ENCODE measurements at regions not wholly inside any gene's neighbourhood (a gene's known extent, or its start where the extent isn't known, plus 50 kb on each side); places are given as distances from the start of the nearest gene placed in this dataset.

GRCh38 chr20:11012975-11013374 is 339.2 kb upstream of the JAG1 start:
- no peak for DNase-seq

DNA sequence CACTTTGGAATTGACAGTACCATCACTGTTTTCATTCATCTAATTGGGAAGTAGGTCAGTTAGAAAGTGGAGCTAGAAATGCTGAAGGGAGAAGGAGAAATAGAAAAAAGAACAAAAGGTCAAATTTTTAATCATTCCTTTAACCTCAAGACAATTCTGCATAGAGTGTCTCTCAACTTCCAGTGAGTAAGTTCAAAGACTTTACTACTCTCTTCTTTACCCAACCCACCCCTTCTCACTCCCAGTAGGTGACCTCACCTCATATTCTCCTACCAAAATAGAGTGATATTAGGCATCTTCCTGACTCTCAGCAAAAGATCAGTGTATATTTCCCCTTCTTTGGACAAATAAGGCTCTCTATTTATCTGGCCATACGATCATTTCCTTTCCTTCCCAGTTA is 340.0 kb upstream of the JAG1 start:
- WGBS, 2 donors = 77 to 91% methylated on average over 1 of the region's 1 CpG
- TF ChIP-seq POLR2A (IDR thresholded peaks at IDR 0.05) (no peak), EP300 (IDR thresholded peaks at IDR 0.05) (no peak), CTCF (IDR thresholded peaks at IDR 0.05) (no peak), POLR2AphosphoS5 (IDR thresholded peaks at IDR 0.05) (no peak)

More at GRCh38 chr20:11012975-11013374, 339.2 kb upstream of the JAG1 start:
- no peaks in the 10 kb centered on the region for H3K36me3 ChIP-seq
- H3K9me3 ChIP-seq = no peaks in the 10 kb centered on the region
- intact Hi-C loops (cut with DNase I) = no loop called here
- H3K4me3 ChIP-seq = no peak overlapping the region
- no peak for TF ChIP-seq POLR2A (IDR thresholded peaks at IDR 0.05)
- peak in 3 of 4 donors; percentile 37 to 63 (median 52) for TF ChIP-seq POLR2AphosphoS5 (IDR thresholded peaks at IDR 0.05)
- no peak for TF ChIP-seq CTCF (IDR thresholded peaks at IDR 0.05)
- no peaks in the 10 kb centered on the region for H3K27me3 ChIP-seq
- 66 to 83% methylated on average over 2 of the region's 2 CpGs for WGBS, 2 donors
- H3K4me1 ChIP-seq = peaks cover 0 to 6% (median 2%) of the 10 kb centered on the region in 4 donors
- peak overlapping the region in 1 of 4 donors; percentile 41 for H3K27ac ChIP-seq

DNA sequence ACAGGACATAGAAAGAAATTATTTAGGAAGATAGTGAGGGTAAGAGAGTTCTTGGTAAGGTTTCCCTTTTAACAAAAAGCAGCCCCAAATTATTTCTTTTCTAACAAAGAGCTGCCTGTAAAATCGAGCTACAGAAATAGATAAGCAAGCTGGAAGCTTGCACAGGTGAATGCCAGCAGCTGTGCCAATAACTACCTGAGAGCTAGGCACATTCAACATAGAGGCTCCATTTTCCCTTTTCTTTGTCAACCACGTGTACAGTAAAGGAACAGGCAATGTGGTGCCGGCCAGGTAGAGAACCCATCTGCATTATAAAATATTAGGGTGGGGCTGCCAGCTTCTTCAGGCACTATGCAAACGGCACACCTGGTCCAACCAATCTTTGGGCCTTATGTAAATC is 341.6 kb upstream of the JAG1 start:
- 26 to 62% methylated on average over 4 of the region's 4 CpGs for WGBS, 2 donors
- Histone ChIP-seq H3K9me3 (no peaks in the 10 kb centered on the region), H3K36me3 (no peaks in the 10 kb centered on the region), H3K27me3 (no peaks in the 10 kb centered on the region), H3K4me3 (no peak overlapping the region), H3K4me1 (peaks cover 0 to 4% (median 2%) of the 10 kb centered on the region in 4 donors), H3K27ac (no peak overlapping the region)
- intact Hi-C loops (cut with DNase I) = no loop called here
- no peak for TF ChIP-seq EP300 (IDR thresholded peaks at IDR 0.05)
- no peak for TF ChIP-seq POLR2A (IDR thresholded peaks at IDR 0.05)
- no peak for TF ChIP-seq CTCF (IDR thresholded peaks at IDR 0.05)
- TF ChIP-seq POLR2AphosphoS5 (IDR thresholded peaks at IDR 0.05) = no peak
- DNase-seq = no peak

More for the DNA sequence above, 340.0 kb upstream of the JAG1 start:
- no peak overlapping the region for H3K4me3 ChIP-seq
- no peaks in the 10 kb centered on the region for H3K9me3 ChIP-seq
- no peak for DNase-seq
- no peaks in the 10 kb centered on the region for H3K36me3 ChIP-seq
- H3K4me1 ChIP-seq = peaks cover 0 to 4% (median 2%) of the 10 kb centered on the region in 4 donors
- peak overlapping the region in 1 of 4 donors; percentile 6 for H3K27ac ChIP-seq
- no peaks in the 10 kb centered on the region for H3K27me3 ChIP-seq
- intact Hi-C loops (cut with DNase I) = no loop called here

DNA sequence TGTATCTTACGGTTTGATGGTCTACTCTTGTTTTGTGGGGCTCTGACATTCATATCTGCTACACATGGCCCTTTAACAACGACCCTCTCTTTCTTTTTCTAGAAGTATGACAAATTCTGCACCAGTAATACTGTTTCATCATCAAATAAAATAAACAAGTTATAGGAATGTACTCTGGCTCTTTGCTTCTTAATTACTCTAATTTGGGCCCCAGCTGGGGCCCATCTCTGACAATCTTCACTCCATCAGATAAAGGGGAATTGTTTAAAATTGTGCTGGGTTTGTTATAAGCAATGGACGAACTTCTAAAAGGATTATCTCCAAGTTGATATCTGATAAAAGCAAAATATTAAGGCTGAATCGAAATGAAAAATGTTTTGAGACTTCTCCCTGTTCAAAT is 343.6 kb upstream of the JAG1 start:
- TF ChIP-seq CTCF (IDR thresholded peaks at IDR 0.05) (no peak), POLR2AphosphoS5 (IDR thresholded peaks at IDR 0.05) (no peak), POLR2A (IDR thresholded peaks at IDR 0.05) (no peak), EP300 (IDR thresholded peaks at IDR 0.05) (no peak)
- intact Hi-C loops (cut with DNase I) = no loop called here

DNA sequence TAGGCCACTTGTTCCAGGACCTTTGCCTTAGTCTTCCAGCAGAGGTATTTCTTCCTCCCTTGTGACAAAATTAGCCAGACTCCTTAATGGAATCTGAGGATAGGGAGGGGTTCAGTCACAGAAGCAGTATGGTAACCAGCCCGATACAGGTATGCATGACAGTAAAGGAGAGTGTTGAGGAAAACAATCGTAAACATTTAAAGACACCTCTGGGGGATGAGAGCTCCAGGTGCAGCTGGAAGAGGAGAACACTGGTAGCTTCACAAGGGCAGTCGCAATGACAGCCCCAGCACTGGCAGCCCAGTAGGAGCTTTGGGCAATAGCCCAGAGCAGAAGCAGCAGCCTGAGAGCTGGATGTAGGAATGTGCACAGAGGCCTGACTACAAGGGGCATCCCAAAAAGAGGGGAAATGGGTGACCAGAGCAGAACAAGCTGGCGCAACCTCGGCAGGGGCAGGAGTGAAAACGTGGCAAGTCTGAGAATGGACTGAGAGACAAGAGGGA is 344.9 kb upstream of the JAG1 start:
- no peak for DNase-seq
- Histone ChIP-seq H3K9me3 (no peaks in the 10 kb centered on the region), H3K4me1 (peaks cover 0 to 4% (median 0%) of the 10 kb centered on the region in 4 donors), H3K36me3 (no peaks in the 10 kb centered on the region), H3K27ac (no peak overlapping the region), H3K27me3 (no peaks in the 10 kb centered on the region), H3K4me3 (no peak overlapping the region)
- intact Hi-C loops (cut with DNase I) = no loop called here
- WGBS, 2 donors = 92 to 94% methylated on average over 6 of the region's 6 CpGs
- TF ChIP-seq CTCF (IDR thresholded peaks at IDR 0.05) = no peak
- TF ChIP-seq POLR2A (IDR thresholded peaks at IDR 0.05) = no peak
- TF ChIP-seq POLR2AphosphoS5 (IDR thresholded peaks at IDR 0.05) = no peak
- TF ChIP-seq EP300 (IDR thresholded peaks at IDR 0.05) = no peak

More for the DNA sequence above, 343.6 kb upstream of the JAG1 start:
- peaks cover 0 to 4% (median 2%) of the 10 kb centered on the region in 4 donors for H3K4me1 ChIP-seq
- WGBS, 2 donors = 67 to 80% methylated on average over 4 of the region's 4 CpGs
- H3K27me3 ChIP-seq = no peaks in the 10 kb centered on the region
- H3K36me3 ChIP-seq = no peaks in the 10 kb centered on the region
- H3K9me3 ChIP-seq = no peaks in the 10 kb centered on the region
- H3K27ac ChIP-seq = no peak overlapping the region
- DNase-seq = no peak
- H3K4me3 ChIP-seq = no peak overlapping the region

Data from sigmoid colon (tissue), 6 donors.